ENCODE measurements at regions not wholly inside any gene's neighbourhood (a gene's known extent, or its start where the extent isn't known, plus 50 kb on each side); places are given as distances from the start of the nearest gene placed in this dataset.
A peak's percentile ranks its signal among the peaks of the same experiment; 100 is the strongest.

- peak; percentile 75 to 97 (median 89) for DNase-seq
- H3K36me3 ChIP-seq (replicated peaks in 1 of 2; ENCODE audit: control insufficient read depth in 1 of 2, insufficient read depth in 2 of 2, low read length in 2 of 2) = no peaks in the 10 kb centered on the region
- H3K4me3 Mint-ChIP-seq = no peak overlapping the region
- H3K4me2 ChIP-seq (replicated peaks; ENCODE audit: extremely low read depth, low read length, poor library complexity, severe bottlenecking) = no peak overlapping the region
- no peak overlapping the region for H2AFZ ChIP-seq (ENCODE audit: insufficient read depth, low read depth, low read length, poor library complexity, severe bottlenecking)
- peaks cover 0 to 2% (median 0%) of the 10 kb centered on the region in 7 donors for H3K9me3 Mint-ChIP-seq
- peak overlapping the region in 1 of 2 donors; percentile 72 for H3K27ac ChIP-seq (ENCODE audit: low read depth in 1 of 2, low read length in 2 of 2)
- no peaks in the 10 kb centered on the region for H4K20me1 ChIP-seq (ENCODE audit: insufficient read depth, low read length)
- no peak overlapping the region for H3K9ac ChIP-seq (ENCODE audit: insufficient read depth, low read length, poor library complexity, severe bottlenecking)
- no peak overlapping the region for H3K4me3 ChIP-seq (replicated peaks in 1 of 3; ENCODE audit: low read depth in 2 of 3, low read length in 3 of 3)
- H3K79me2 ChIP-seq (ENCODE audit: insufficient read depth, low read length) = no peaks in the 10 kb centered on the region
- no peaks in the 10 kb centered on the region for H3K9me3 ChIP-seq (replicated peaks in 1 of 2; ENCODE audit: control insufficient read depth in 1 of 2, insufficient read depth in 1 of 2, low read length in 2 of 2)
- H3K36me3 Mint-ChIP-seq = no peaks in the 10 kb centered on the region
- peaks cover 15 to 28% of the 10 kb centered on the region in 2 donors for H3K4me1 ChIP-seq (ENCODE audit: control insufficient read depth in 1 of 2, insufficient read depth in 2 of 2, low read length in 2 of 2)
- no CpG with 5 or more reads among the region's 1 CpG for WGBS (ENCODE audit: insufficient coverage)
- H3K27me3 ChIP-seq (ENCODE audit: control insufficient read depth in 2 of 2, insufficient read depth in 2 of 2, low read length in 2 of 2) = no peaks in the 10 kb centered on the region
- peak overlapping the region; percentile 26 to 91 (median 78) for H3K27ac Mint-ChIP-seq
- intact Hi-C loops (cut with micrococcal nuclease) = no loop called here
- TF ChIP-seq, protein P1, sequence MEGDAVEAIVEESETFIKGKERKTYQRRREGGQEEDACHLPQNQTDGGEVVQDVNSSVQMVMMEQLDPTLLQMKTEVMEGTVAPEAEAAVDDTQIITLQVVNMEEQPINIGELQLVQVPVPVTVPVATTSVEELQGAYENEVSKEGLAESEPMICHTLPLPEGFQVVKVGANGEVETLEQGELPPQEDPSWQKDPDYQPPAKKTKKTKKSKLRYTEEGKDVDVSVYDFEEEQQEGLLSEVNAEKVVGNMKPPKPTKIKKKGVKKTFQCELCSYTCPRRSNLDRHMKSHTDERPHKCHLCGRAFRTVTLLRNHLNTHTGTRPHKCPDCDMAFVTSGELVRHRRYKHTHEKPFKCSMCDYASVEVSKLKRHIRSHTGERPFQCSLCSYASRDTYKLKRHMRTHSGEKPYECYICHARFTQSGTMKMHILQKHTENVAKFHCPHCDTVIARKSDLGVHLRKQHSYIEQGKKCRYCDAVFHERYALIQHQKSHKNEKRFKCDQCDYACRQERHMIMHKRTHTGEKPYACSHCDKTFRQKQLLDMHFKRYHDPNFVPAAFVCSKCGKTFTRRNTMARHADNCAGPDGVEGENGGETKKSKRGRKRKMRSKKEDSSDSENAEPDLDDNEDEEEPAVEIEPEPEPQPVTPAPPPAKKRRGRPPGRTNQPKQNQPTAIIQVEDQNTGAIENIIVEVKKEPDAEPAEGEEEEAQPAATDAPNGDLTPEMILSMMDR (IDR thresholded peaks at IDR 0.05) = no peak
- H3K4me1 Mint-ChIP-seq = peaks cover 12% of the 10 kb centered on the region
- H3K27me3 Mint-ChIP-seq (ENCODE audit: low read depth in 3 of 3) = peaks cover 0 to 2% (median 0%) of the 10 kb centered on the region in 3 donors
These were observed 80.2 kb upstream of the EPCAM start for GRCh38 chr2:47288864-47289263.

DNA sequence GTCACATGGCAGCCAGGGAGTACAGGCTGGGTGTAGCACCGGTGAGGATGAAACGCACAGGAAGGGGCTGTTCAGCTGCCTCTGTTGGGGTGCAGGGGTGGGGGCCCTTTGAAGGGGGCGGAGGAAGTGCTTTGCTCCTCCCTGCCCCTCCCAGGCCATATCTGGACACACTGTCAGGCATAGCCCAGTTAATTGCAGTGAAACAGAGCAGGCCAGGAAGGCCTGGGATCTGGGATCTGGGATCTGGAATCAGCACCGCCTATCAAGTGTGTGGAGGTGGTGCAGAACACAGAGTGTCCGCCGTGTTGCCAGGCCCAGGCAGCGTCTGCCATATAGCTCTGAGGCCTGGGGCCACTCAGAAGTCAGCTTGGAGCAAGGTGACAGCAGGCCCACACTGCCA, 85.5 kb upstream of the EPCAM start:
- peaks cover 6% of the 10 kb centered on the region for H3K4me1 Mint-ChIP-seq
- no peaks in the 10 kb centered on the region for H3K9me3 Mint-ChIP-seq
- no peak overlapping the region for H3K9ac ChIP-seq (ENCODE audit: insufficient read depth, low read length, poor library complexity, severe bottlenecking)
- H3K4me2 ChIP-seq (replicated peaks; ENCODE audit: extremely low read depth, low read length, poor library complexity, severe bottlenecking) = no peak overlapping the region
- H3K79me2 ChIP-seq (ENCODE audit: insufficient read depth, low read length) = no peaks in the 10 kb centered on the region
- peak overlapping the region in 1 of 7 donors; percentile 35 for H3K27ac Mint-ChIP-seq
- no peak overlapping the region for H3K27ac ChIP-seq (ENCODE audit: low read depth in 1 of 2, low read length in 2 of 2)
- H3K4me3 ChIP-seq (replicated peaks in 1 of 3; ENCODE audit: low read depth in 2 of 3, low read length in 3 of 3) = no peak overlapping the region
- DNase-seq = no peak
- no peak overlapping the region for H3K4me3 Mint-ChIP-seq
- no peaks in the 10 kb centered on the region for H4K20me1 ChIP-seq (ENCODE audit: insufficient read depth, low read length)
- no peaks in the 10 kb centered on the region for H3K36me3 Mint-ChIP-seq
- H3K27me3 Mint-ChIP-seq (ENCODE audit: low read depth in 3 of 3) = peaks cover 0 to 3% (median 0%) of the 10 kb centered on the region in 3 donors
- H3K36me3 ChIP-seq (replicated peaks in 1 of 2; ENCODE audit: control insufficient read depth in 1 of 2, insufficient read depth in 2 of 2, low read length in 2 of 2) = no peaks in the 10 kb centered on the region
- TF ChIP-seq, protein P1 (IDR thresholded peaks at IDR 0.05) = no peak
- no peak overlapping the region for H2AFZ ChIP-seq (ENCODE audit: insufficient read depth, low read depth, low read length, poor library complexity, severe bottlenecking)
- 74% methylated on average over 6 of the region's 7 CpGs for WGBS (ENCODE audit: insufficient coverage)
- H3K27me3 ChIP-seq (ENCODE audit: control insufficient read depth in 2 of 2, insufficient read depth in 2 of 2, low read length in 2 of 2) = no peaks in the 10 kb centered on the region
- intact Hi-C loops (cut with micrococcal nuclease) = no loop called here
- H3K9me3 ChIP-seq (replicated peaks in 1 of 2; ENCODE audit: control insufficient read depth in 1 of 2, insufficient read depth in 1 of 2, low read length in 2 of 2) = no peaks in the 10 kb centered on the region
- H3K4me1 ChIP-seq (ENCODE audit: control insufficient read depth in 1 of 2, insufficient read depth in 2 of 2, low read length in 2 of 2) = peaks cover under 1 to 5% of the 10 kb centered on the region in 2 donors

All from CD14-positive monocyte (primary cell).